A673 (cell line): ENCODE measurements at regions not wholly inside any gene's neighbourhood (a gene's known extent, or its start where the extent isn't known, plus 50 kb on each side); places are given as distances from the start of the nearest gene placed in this dataset.

ENCODE experiments used
- BruUV-seq: library from RNA; stranded (reverse); fragments of 400-500 nt; replicated peaks from 2 replicates; lab custom pipeline; 2021; lab: Mats Ljungman, UMichigan
- CTCF ChIA-PET: fragments of 300-600 bp; sonication (Branson Sonifier 250); formaldehyde crosslinking; loops from one replicate; lab custom pipeline; 2022; ENCODE audit warnings: antibody characterized with exemption; lab: Charles Lee
- POLR2A ChIA-PET: fragments of 300-600 bp; sonication (Branson Sonifier 250); formaldehyde crosslinking; loops from one replicate; lab custom pipeline; 2022; ENCODE audit warnings: antibody characterized with exemption; ENCODE audit not compliant: low non-redundant PET; lab: Charles Lee
- DNase-seq: peaks from one replicate; pipeline ENCODE4 v3.0.0-alpha.2; 2015; ENCODE audit warnings: low spot score
- H3K27ac ChIP-seq: fragments of 200-600 bp; sonication (generic); 2 replicates; pipeline ENCODE4 v1.5.1; 2016; ENCODE audit warnings: mixed run types, low read depth, mild to moderate bottlenecking, mixed read lengths, antibody characterized with exemption, low read length; ENCODE audit not compliant: poor library complexity, severe bottlenecking
- H3K27me3 ChIP-seq: fragments of 200-600 bp; sonication (generic); replicated peaks from 2 replicates; pipeline ENCODE4 v1.6.1; 2017; ENCODE audit warnings: mixed run types, low read depth, mild to moderate bottlenecking, mixed read lengths, antibody characterized with exemption, low read length; ENCODE audit not compliant: insufficient read depth, poor library complexity
- H3K36me3 ChIP-seq: fragments of 200-600 bp; sonication (generic); 2 replicates; pipeline ENCODE4 v1.6.1; 2016; ENCODE audit warnings: mixed run types, mild to moderate bottlenecking, mixed read lengths, antibody characterized with exemption, low read length; ENCODE audit not compliant: insufficient read depth, poor library complexity, severe bottlenecking
- H3K4me1 ChIP-seq: fragments of 200-600 bp; sonication (generic); 2 replicates; pipeline ENCODE4 v1.6.1; 2017; ENCODE audit warnings: mixed run types, mild to moderate bottlenecking, mixed read lengths, antibody characterized with exemption, low read length; ENCODE audit not compliant: insufficient read depth, poor library complexity, severe bottlenecking
- H3K4me3 ChIP-seq: fragments of 200-600 bp; sonication (generic); 2 replicates; pipeline ENCODE4 v1.5.1; 2016; ENCODE audit warnings: low read depth, mixed run types, mild to moderate bottlenecking, mixed read lengths, low read length; ENCODE audit not compliant: poor library complexity, severe bottlenecking
- H3K9me3 ChIP-seq: fragments of 200-600 bp; sonication (generic); 2 replicates; pipeline ENCODE4 v1.6.1; 2016; ENCODE audit warnings: mixed run types, low read depth, mild to moderate bottlenecking, mixed read lengths, antibody characterized with exemption, low read length; ENCODE audit not compliant: poor library complexity, severe bottlenecking
- EZH2 ChIP-seq: fragments of 200-600 bp; sonication (generic); IDR thresholded peaks from 2 replicates; pipeline ENCODE4 v1.6.1; 2017; ENCODE audit warnings: borderline replicate concordance, low read depth, mild to moderate bottlenecking, mixed read lengths, antibody characterized with exemption, low read length; ENCODE audit not compliant: poor library complexity, severe bottlenecking
- intact Hi-C: fragments of 100-400 bp; cut with micrococcal nuclease; formaldehyde crosslinking; loops from one replicate; pipeline ENCODE4 v1.10.0; 2022; ENCODE audit not compliant: unreplicated experiment
- TF ChIP-seq, protein P1 (sequence below): fragments of 300-800, 200-600 bp; sonication (generic); conservative IDR thresholded peaks from 2 replicates; pipeline ENCODE4 v1.5.1; 2017; ENCODE audit warnings: low read depth, mild to moderate bottlenecking, antibody characterized with exemption, low read length, moderate library complexity, mixed read lengths

DNA sequence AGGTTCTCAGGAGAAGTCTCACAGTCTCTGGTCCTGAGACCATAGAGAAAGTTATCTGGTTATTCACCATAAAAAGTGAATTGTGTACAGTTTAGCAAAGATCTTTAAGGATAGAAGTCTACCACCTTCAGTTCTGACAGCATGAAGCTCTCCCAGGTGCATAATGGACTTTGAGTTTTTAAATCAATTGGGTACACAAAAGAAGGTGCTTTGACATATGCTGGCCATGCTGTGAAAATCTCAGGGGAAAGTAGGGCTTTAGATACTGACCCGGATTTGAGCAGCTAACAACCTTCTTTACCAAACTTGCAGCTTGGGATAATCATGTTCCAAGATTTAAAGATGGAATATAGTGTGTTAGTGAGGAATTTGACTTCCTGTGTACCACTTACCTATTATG lies 264.2 kb downstream of the ZSWIM6 start:
- ChIA-PET POLR2A (no interaction called here), CTCF (no interaction called here)
- DNase-seq, result no peak
- Histone ChIP-seq H3K4me3 (no peak overlapping the region), H3K27ac (no peak overlapping the region), H3K9me3 (no peaks in the 10 kb centered on the region), H3K36me3 (no peaks in the 10 kb centered on the region), H3K4me1 (no peaks in the 10 kb centered on the region), H3K27me3 (no peaks in the 10 kb centered on the region)
- intact Hi-C loops, result no loop called here
- TF ChIP-seq, protein P1, sequence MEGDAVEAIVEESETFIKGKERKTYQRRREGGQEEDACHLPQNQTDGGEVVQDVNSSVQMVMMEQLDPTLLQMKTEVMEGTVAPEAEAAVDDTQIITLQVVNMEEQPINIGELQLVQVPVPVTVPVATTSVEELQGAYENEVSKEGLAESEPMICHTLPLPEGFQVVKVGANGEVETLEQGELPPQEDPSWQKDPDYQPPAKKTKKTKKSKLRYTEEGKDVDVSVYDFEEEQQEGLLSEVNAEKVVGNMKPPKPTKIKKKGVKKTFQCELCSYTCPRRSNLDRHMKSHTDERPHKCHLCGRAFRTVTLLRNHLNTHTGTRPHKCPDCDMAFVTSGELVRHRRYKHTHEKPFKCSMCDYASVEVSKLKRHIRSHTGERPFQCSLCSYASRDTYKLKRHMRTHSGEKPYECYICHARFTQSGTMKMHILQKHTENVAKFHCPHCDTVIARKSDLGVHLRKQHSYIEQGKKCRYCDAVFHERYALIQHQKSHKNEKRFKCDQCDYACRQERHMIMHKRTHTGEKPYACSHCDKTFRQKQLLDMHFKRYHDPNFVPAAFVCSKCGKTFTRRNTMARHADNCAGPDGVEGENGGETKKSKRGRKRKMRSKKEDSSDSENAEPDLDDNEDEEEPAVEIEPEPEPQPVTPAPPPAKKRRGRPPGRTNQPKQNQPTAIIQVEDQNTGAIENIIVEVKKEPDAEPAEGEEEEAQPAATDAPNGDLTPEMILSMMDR, result no peak
- TF ChIP-seq EZH2, result no peak
- no TSS peak for BruUV-seq

DNA sequence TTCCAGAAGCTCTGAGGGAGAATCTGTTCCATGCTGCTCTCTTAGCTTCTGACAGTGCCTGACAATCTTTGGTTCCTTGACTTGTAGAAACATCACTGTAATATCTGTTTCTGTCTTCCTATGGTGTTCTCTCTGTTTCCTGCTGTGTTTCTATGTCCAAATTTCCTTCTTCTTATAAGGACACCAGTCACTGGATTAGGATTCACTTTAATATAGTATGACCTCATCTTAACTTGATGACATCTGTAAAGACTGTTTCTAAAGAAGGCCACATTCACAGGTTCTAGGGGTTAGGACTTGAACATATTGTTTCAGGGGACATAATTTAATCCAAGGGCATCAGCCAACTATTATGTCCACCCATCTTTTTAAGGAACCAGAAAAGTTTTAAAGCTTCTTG lies 265.6 kb downstream of the ZSWIM6 start:
- POLR2A ChIA-PET, result no interaction called here
- intact Hi-C loops, result no loop called here
- H3K4me1 ChIP-seq, result no peaks in the 10 kb centered on the region
- CTCF ChIA-PET, result no interaction called here
- no peaks in the 10 kb centered on the region for H3K27me3 ChIP-seq
- BruUV-seq, result no TSS peak
- H3K27ac ChIP-seq, result no peak overlapping the region
- no peak for TF ChIP-seq EZH2
- TF ChIP-seq, protein P1, result no peak
- no peaks in the 10 kb centered on the region for H3K9me3 ChIP-seq
- no peak overlapping the region for H3K4me3 ChIP-seq
- DNase-seq, result no peak
- no peaks in the 10 kb centered on the region for H3K36me3 ChIP-seq

DNA sequence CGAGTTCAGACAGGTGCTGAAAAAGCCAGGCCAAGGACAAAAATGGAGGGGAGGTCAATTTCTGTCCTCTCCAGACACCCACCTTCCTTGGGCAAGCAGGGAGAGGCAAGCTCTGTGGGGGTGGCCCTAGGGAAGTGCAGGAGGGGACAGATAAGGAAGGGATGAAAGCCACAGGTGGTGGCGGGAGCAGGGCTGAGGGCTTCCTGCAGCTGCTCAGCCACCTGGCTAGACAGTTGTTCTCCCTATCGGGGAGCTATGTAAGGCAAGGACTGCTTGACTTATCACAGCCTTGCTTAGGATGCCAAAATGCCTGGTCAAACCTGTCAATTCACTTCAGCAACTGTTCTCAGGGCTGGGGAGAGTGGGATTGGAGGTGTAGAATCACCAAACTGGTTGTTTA lies 266.1 kb downstream of the ZSWIM6 start:
- ChIA-PET POLR2A (no interaction called here), CTCF (no interaction called here)
- intact Hi-C loops, result no loop called here
- DNase-seq, result no peak
- Histone ChIP-seq H3K27ac (no peak overlapping the region), H3K4me1 (no peaks in the 10 kb centered on the region), H3K4me3 (no peak overlapping the region), H3K27me3 (no peaks in the 10 kb centered on the region), H3K9me3 (no peaks in the 10 kb centered on the region), H3K36me3 (no peaks in the 10 kb centered on the region)
- no TSS peak for BruUV-seq
- no peak for TF ChIP-seq EZH2
- TF ChIP-seq, protein P1, result no peak
